Activated naive CD8-positive, alpha-beta T cell treated with anti-CD3 and anti-CD28 coated beads, Interleukin-2, amount 10 ng/mL, durations not matched to agents 7 days and 5 days (primary cell): ENCODE measurements at regions not wholly inside any gene's neighbourhood (a gene's known extent, or its start where the extent isn't known, plus 50 kb on each side); places are given as distances from the start of the nearest gene placed in this dataset.
"Not testable (repeated sequence)": the region's sequence is repeated elsewhere in the genome, so short reads cannot be mapped to it uniquely, and the experiment has no call there.

ENCODE experiments used
- ATAC-seq: fragments of 150-1000 bp; cut with Tn5 transposase; one replicate; pipeline ENCODE4 v1.10.0; 2021; ENCODE audit warnings: low read depth, moderate library complexity
- POLR2A ChIA-PET: fragments of 350-600 bp; sonication (Branson Sonifier 250); formaldehyde crosslinking; loops from one replicate; lab custom pipeline; 2021; ENCODE audit warnings: antibody characterized with exemption; lab: Charles Lee
- DNase-seq: peaks from one replicate; pipeline ENCODE4 v3.0.0; 2021
- H3K27ac Mint-ChIP-seq: one replicate; pipeline ENCODE4 v1.8.0; 2022; ENCODE audit warnings: mild to moderate bottlenecking, mixed read lengths
- H3K27me3 Mint-ChIP-seq: one replicate; pipeline ENCODE4 v1.8.0; 2022; ENCODE audit warnings: mild to moderate bottlenecking, moderate library complexity, mixed read lengths
- H3K36me3 Mint-ChIP-seq: one replicate; pipeline ENCODE4 v1.8.0; 2021; ENCODE audit warnings: mild to moderate bottlenecking, mixed read lengths
- H3K4me1 Mint-ChIP-seq: one replicate; pipeline ENCODE4 v1.8.0; 2021; ENCODE audit warnings: mixed read lengths
- H3K4me3 Mint-ChIP-seq: one replicate; pipeline ENCODE4 v1.8.0; 2022; ENCODE audit warnings: mild to moderate bottlenecking, moderate library complexity, mixed read lengths
- H3K9me3 Mint-ChIP-seq: one replicate; pipeline ENCODE4 v1.8.0; 2021; ENCODE audit warnings: mixed read lengths

DNA sequence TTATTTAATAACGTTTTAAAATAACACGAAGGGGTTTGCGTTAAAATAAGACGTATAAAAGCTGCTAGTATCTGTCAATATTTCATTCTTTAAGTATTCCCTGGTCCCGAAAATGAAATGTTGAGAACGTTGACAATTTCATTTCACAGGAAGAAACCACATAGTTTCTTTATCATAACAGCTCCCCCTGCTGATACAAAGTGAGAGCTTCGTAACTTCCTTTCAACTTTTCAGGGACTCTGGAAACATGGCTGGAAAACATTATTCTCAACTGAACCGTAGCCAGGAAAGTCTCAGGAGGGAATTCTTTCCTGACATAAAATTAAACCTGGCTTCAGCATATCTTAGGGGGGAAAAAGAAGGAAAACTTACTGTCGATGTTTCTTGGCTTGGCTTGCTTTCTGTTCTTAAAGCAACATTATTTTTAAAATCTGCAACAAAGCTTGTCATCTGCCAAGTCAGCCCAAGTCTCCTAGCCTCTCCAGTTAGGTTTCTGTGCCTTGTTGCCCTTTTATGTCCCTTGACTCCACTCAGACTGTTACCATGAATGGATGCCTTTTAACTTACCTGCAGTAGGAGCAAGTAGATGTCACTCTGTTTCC lies 122.9 kb upstream of the DAB2 start:
- DNase-seq (no peak), ATAC-seq (no peak)
- POLR2A ChIA-PET: no interaction called here
- H3K9me3 Mint-ChIP-seq: peaks cover 2% of the 10 kb centered on the region
- H3K4me3 Mint-ChIP-seq: peak overlapping the region; percentile 57
- peaks cover 7% of the 10 kb centered on the region for H3K4me1 Mint-ChIP-seq
- peaks cover 2% of the 10 kb centered on the region for H3K27me3 Mint-ChIP-seq
- no peak overlapping the region for H3K27ac Mint-ChIP-seq
- H3K36me3 Mint-ChIP-seq: peaks cover 1% of the 10 kb centered on the region

DNA sequence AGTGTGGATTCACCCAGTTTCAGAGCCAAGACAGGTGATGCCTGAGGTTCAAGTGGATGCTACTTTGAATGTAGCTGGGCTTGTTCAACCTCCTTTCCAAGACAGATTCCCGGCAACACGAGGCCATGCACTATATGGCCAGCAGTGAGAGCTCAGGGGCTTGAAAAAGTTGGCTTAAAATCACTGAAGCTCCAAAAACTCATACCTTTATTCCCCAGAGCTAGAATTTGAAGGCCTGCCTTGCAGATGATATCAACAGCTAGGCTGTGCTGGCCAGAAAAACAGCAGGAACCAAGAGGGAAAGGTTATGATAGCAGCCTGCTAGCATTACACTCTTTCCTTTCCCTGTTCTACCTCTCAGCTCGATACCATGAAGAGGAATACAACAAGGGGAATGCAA lies 120.2 kb upstream of the DAB2 start:
- H3K36me3 Mint-ChIP-seq: no peaks in the 10 kb centered on the region
- no peak overlapping the region for H3K4me3 Mint-ChIP-seq
- ATAC-seq (no peak), DNase-seq (no peak)
- H3K9me3 Mint-ChIP-seq: no peaks in the 10 kb centered on the region
- no peak overlapping the region for H3K27ac Mint-ChIP-seq
- H3K27me3 Mint-ChIP-seq: peaks cover 2% of the 10 kb centered on the region
- POLR2A ChIA-PET: no interaction called here
- peaks cover 7% of the 10 kb centered on the region for H3K4me1 Mint-ChIP-seq

- no peaks in the 10 kb centered on the region for H3K36me3 Mint-ChIP-seq
- POLR2A ChIA-PET: no interaction called here
- ATAC-seq (no peak), DNase-seq (no peak)
- H3K4me3 Mint-ChIP-seq: no peak overlapping the region
- peaks cover 2% of the 10 kb centered on the region for H3K27me3 Mint-ChIP-seq
- H3K27ac Mint-ChIP-seq: no peak overlapping the region
- peaks cover 7% of the 10 kb centered on the region for H3K4me1 Mint-ChIP-seq
- no peaks in the 10 kb centered on the region for H3K9me3 Mint-ChIP-seq
Measured at GRCh38 chr5:39543335-39543734, 118.6 kb upstream of the DAB2 start.

DNA sequence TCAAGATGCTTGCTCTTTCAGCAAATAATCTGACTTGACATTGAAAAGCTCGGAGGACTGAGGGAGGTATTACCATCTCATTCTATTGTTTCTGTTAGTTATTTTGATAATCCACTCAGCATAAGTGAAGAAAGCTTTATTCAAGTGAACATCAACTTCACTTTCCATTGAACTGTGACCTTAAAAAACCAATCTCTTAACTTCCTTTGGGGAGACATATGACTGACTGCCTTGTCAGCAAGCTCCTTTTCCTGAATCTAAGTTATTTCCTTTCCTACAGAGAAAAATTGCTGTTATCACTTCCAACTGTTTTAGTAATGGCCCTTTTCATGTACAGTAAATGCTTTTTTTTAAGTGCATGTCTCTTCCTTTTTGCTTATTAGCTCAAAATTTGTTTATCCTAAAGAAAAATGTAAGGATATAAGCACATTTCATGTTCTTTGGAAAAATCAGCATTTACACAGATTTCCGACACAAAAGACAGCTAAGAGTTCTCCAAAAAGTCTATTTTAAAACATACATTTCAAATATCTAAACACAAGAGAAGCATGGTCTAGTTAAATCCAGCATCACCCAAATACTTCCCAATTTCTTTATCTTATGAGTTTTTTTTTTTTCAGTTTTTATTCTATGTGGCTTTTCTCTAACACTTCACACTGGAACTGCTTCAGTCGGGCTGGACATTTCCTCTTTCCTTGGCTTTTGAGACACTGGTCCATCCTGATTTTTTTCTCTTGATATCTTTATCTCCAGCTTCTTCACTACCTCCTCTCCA lies 117.9 kb upstream of the DAB2 start:
- POLR2A ChIA-PET: no interaction called here
- no peaks in the 10 kb centered on the region for H3K9me3 Mint-ChIP-seq
- no peak for DNase-seq

DNA sequence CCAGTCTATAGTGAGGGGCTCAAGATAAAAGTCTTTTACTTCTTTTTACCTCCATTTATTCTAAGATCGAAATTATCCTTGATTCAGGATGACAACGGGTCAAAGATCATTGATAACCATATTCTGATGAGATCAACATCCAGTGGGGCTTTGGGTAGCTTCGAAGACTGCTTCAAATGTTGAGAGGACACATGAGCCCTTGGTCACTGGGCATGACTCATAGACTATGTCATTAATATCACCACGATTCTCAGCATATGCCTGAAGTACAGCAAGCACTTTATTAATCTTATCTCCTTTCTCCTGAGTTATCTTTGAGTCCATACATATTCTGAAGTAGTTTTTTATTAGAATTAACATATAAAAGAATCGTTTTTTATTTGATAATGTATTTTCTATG lies 117.1 kb upstream of the DAB2 start:
- no peak for ATAC-seq
- peaks cover 5% of the 10 kb centered on the region for H3K27me3 Mint-ChIP-seq
- no peaks in the 10 kb centered on the region for H3K4me1 Mint-ChIP-seq
- H3K36me3 Mint-ChIP-seq: no peaks in the 10 kb centered on the region
- H3K4me3 Mint-ChIP-seq: no peak overlapping the region
- H3K27ac Mint-ChIP-seq: no peak overlapping the region
- H3K9me3 Mint-ChIP-seq: no peaks in the 10 kb centered on the region
- POLR2A ChIA-PET: no interaction called here
- DNase-seq: no peak

More for the DNA sequence above, 117.9 kb upstream of the DAB2 start:
- H3K36me3 Mint-ChIP-seq: no peaks in the 10 kb centered on the region
- no peak overlapping the region for H3K27ac Mint-ChIP-seq
- H3K4me1 Mint-ChIP-seq: peaks cover 3% of the 10 kb centered on the region
- no peak for ATAC-seq
- peaks cover 5% of the 10 kb centered on the region for H3K27me3 Mint-ChIP-seq
- no peak overlapping the region for H3K4me3 Mint-ChIP-seq

GRCh38 chr5:39539470-39539869 lies 114.7 kb upstream of the DAB2 start:
- no peak overlapping the region for H3K4me3 Mint-ChIP-seq
- DNase-seq (no peak), ATAC-seq (no peak)
- peaks cover 11% of the 10 kb centered on the region for H3K27me3 Mint-ChIP-seq
- H3K4me1 Mint-ChIP-seq: no peaks in the 10 kb centered on the region
- no peaks in the 10 kb centered on the region for H3K36me3 Mint-ChIP-seq
- H3K9me3 Mint-ChIP-seq: no peaks in the 10 kb centered on the region
- POLR2A ChIA-PET: no interaction called here
- H3K27ac Mint-ChIP-seq: no peak overlapping the region

GRCh38 chr5:39534690-39535089 lies 109.9 kb upstream of the DAB2 start:
- H3K36me3 Mint-ChIP-seq: no peaks in the 10 kb centered on the region
- POLR2A ChIA-PET: no interaction called here
- no peak overlapping the region for H3K4me3 Mint-ChIP-seq
- DNase-seq (no peak), ATAC-seq (no peak)
- no peaks in the 10 kb centered on the region for H3K4me1 Mint-ChIP-seq
- H3K27ac Mint-ChIP-seq: no peak overlapping the region
- H3K27me3 Mint-ChIP-seq: peaks cover 22% of the 10 kb centered on the region
- no peaks in the 10 kb centered on the region for H3K9me3 Mint-ChIP-seq

DNA sequence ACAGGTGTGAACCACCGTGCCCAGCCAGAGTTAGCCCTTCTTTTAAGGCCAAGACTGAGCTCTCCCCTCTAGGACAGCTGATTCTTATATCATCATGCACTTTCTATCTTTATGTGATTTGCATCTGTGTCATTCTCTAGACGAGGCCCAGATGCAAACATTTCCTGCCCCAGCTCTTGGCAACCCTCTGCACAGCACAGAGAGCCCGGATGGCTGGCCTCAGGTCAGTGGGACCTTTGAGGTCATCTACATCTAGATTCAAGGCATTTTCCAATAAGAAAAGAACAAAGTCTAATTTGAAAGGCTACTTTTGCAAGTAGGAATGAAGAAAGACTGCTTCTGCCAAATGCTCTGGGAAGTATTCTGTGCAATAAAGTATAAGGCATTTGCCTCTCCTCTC lies 109.0 kb upstream of the DAB2 start:
- H3K4me1 Mint-ChIP-seq: no peaks in the 10 kb centered on the region
- H3K27ac Mint-ChIP-seq: no peak overlapping the region
- peaks cover 22% of the 10 kb centered on the region for H3K27me3 Mint-ChIP-seq
- H3K36me3 Mint-ChIP-seq: no peaks in the 10 kb centered on the region
- no peak overlapping the region for H3K4me3 Mint-ChIP-seq
- ATAC-seq (no peak), DNase-seq (no peak)
- POLR2A ChIA-PET: no interaction called here
- H3K9me3 Mint-ChIP-seq: no peaks in the 10 kb centered on the region

GRCh38 chr5:39532511-39532910 lies 107.7 kb upstream of the DAB2 start:
- Mint-ChIP-seq H3K4me3 (no peak overlapping the region), H3K27me3 (peaks cover 19% of the 10 kb centered on the region), H3K27ac (no peak overlapping the region), H3K36me3 (no peaks in the 10 kb centered on the region), H3K4me1 (no peaks in the 10 kb centered on the region), H3K9me3 (no peaks in the 10 kb centered on the region)
- POLR2A ChIA-PET: no interaction called here
- ATAC-seq (no peak), DNase-seq (no peak)

DNA sequence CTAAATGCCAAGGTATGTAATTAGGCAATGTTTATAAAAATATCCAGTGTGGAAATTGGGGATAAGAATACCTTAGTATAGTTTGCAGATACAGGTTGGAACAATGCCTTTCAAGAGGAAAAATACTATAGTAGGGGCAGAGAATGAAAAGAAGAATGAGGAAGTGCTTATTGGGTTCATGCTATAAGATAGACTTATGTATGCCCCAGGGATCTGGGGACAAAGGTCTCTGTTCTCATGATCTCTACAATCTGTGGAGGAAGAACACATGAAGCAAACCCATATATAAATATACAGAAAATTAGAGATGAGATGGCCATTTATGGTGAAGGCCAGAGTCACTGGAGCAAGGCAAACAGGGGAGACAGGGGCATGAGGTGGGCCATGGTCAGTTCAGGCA lies 106.5 kb upstream of the DAB2 start:
- Mint-ChIP-seq H3K4me3 (no peak overlapping the region), H3K27ac (no peak overlapping the region), H3K4me1 (no peaks in the 10 kb centered on the region), H3K9me3 (no peaks in the 10 kb centered on the region), H3K36me3 (no peaks in the 10 kb centered on the region), H3K27me3 (peaks cover 19% of the 10 kb centered on the region)
- ATAC-seq (no peak), DNase-seq (no peak)
- POLR2A ChIA-PET: no interaction called here

DNA sequence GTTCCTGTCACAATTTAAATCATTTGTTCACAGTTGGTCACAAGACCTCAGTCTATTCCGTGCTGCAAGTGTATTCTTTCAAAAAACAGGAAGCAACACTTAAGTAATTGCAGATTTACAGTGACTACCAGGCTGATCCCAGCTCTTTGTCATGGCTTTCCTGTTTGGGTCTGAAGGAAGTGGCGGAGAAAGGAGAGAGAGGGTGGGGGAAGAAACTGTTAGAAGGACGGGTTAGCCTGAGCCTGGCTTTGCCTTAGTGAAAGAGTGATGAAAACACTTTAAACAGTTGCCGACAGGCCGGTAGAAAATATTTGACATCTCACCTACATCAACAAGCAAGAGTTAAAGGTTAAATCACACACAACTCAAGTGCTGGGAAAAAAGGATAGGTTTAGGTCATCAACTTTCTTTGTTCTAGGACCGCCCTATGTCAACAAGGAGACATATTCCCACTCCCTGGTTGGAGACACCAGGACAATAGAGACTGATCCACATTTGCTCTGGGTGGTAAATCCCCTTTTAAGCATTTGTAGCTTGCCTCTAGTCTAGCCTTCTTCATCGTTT lies 102.2 kb upstream of the DAB2 start:
- H3K27me3 Mint-ChIP-seq: peaks cover 18% of the 10 kb centered on the region
- no peaks in the 10 kb centered on the region for H3K4me1 Mint-ChIP-seq
- ATAC-seq (no peak), DNase-seq (no peak)
- no peak overlapping the region for H3K27ac Mint-ChIP-seq
- H3K36me3 Mint-ChIP-seq: no peaks in the 10 kb centered on the region
- no peak overlapping the region for H3K4me3 Mint-ChIP-seq
- POLR2A ChIA-PET: no interaction called here
- peaks cover 2% of the 10 kb centered on the region for H3K9me3 Mint-ChIP-seq

DNA sequence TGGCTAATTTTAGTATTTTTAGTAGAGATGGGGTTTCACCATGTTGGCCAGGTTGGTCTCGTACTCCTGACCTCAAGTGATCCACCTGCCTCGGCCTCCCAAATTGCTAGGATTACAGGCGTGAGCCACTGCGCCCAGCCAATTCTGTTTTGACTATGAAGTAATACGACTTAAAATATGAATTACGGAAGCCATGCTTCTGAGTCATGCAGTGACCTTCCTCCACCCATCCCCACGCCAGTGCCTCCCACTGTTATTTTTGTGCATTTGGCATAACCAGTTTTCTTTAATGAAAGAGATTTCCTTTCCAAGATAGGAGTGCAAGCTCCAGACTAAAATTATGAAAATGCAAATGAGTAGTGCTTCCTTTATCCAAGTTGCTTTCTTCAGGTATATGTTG lies 101.0 kb upstream of the DAB2 start:
- ATAC-seq, H3K4me1 Mint-ChIP-seq, POLR2A ChIA-PET, H3K36me3 Mint-ChIP-seq, DNase-seq, H3K4me3 Mint-ChIP-seq, H3K9me3 Mint-ChIP-seq, H3K27ac Mint-ChIP-seq: not testable (repeated sequence)
- peaks cover 19% of the 10 kb centered on the region for H3K27me3 Mint-ChIP-seq

DNA sequence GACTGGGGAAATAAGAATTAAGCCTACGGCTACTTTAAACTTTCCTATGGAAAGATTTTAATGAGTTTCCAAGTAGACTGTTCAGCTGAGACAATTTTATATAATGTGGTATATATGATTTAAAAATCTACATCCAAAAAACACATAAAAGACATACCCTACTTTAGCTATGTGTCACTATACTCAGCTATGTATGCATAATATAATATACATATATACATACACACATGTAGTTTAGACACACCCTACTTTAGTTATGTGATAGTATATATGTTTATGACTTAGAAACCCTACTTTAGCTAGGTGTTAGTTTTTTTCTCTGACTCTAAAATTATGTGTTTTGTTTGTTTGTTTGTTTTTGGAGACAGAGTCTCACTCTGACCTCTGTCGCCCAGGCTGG lies 100.5 kb upstream of the DAB2 start:
- no peak overlapping the region for H3K4me3 Mint-ChIP-seq
- H3K36me3 Mint-ChIP-seq: no peaks in the 10 kb centered on the region
- peaks cover 18% of the 10 kb centered on the region for H3K27me3 Mint-ChIP-seq
- H3K4me1 Mint-ChIP-seq: no peaks in the 10 kb centered on the region
- no peak overlapping the region for H3K27ac Mint-ChIP-seq
- H3K9me3 Mint-ChIP-seq: peaks cover 2% of the 10 kb centered on the region
- DNase-seq (no peak), ATAC-seq (no peak)
- POLR2A ChIA-PET: no interaction called here

GRCh38 chr5:39523821-39524220 lies 99.0 kb upstream of the DAB2 start:
- Mint-ChIP-seq H3K9me3 (peaks cover 2% of the 10 kb centered on the region), H3K4me3 (no peak overlapping the region), H3K27me3 (peaks cover 13% of the 10 kb centered on the region), H3K36me3 (no peaks in the 10 kb centered on the region), H3K4me1 (no peaks in the 10 kb centered on the region), H3K27ac (no peak overlapping the region)
- ATAC-seq (no peak), DNase-seq (no peak)
- POLR2A ChIA-PET: no interaction called here
